GM21786 (cell line): ENCODE measurements at regions not wholly inside any gene's neighbourhood (a gene's known extent, or its start where the extent isn't known, plus 50 kb on each side); places are given as distances from the start of the nearest gene placed in this dataset.
A peak's percentile ranks its signal among the peaks of the same experiment; 100 is the strongest.
"Not testable (repeated sequence)": the region's sequence is repeated elsewhere in the genome, so short reads cannot be mapped to it uniquely, and the experiment has no call there.

Experiments
- ATAC-seq: cut with Tn5 transposase; IDR thresholded peaks from one replicate; pipeline ENCODE4 v1.9.1; 2021; ENCODE audit not compliant: unreplicated experiment

- ATAC-seq = no peak
These were observed 867.1 kb downstream of the IGSF11 start for GRCh38 chr3:118167571-118167970.

GRCh38 chr3:118168175-118168574 is 866.5 kb downstream of the IGSF11 start:
- no peak for ATAC-seq

GRCh38 chr3:118171236-118171852 is 863.3 kb downstream of the IGSF11 start:
- no peak for ATAC-seq

GRCh38 chr3:118180853-118181252 is 853.8 kb downstream of the IGSF11 start:
- ATAC-seq = no peak

GRCh38 chr3:118181274-118181673 is 853.4 kb downstream of the IGSF11 start:
- ATAC-seq = peak; percentile 43

GRCh38 chr3:118186051-118186450 is 848.6 kb downstream of the IGSF11 start:
- no peak for ATAC-seq

- no peak for ATAC-seq
These were observed 847.4 kb downstream of the IGSF11 start for GRCh38 chr3:118187221-118187620.

- no peak for ATAC-seq
These were observed 838.5 kb downstream of the IGSF11 start for GRCh38 chr3:118196183-118196582.

- ATAC-seq = no peak
These were observed 835.6 kb downstream of the IGSF11 start for GRCh38 chr3:118199044-118199443.

GRCh38 chr3:118204052-118204656 is 830.5 kb downstream of the IGSF11 start:
- no peak for ATAC-seq

GRCh38 chr3:118207271-118207670 is 827.4 kb downstream of the IGSF11 start:
- no peak for ATAC-seq

- ATAC-seq = no peak
These were observed 826.0 kb downstream of the IGSF11 start for GRCh38 chr3:118208642-118209041.

- ATAC-seq = no peak
These were observed 820.8 kb downstream of the IGSF11 start for GRCh38 chr3:118213892-118214291.

- ATAC-seq = no peak
These were observed 808.4 kb downstream of the IGSF11 start for GRCh38 chr3:118226206-118226605.

- ATAC-seq = no peak
These were observed 807.5 kb downstream of the IGSF11 start for GRCh38 chr3:118227191-118227590.

- no peak for ATAC-seq
These were observed 806.5 kb downstream of the IGSF11 start for GRCh38 chr3:118228151-118228550.

- ATAC-seq = no peak
These were observed 805.5 kb downstream of the IGSF11 start for GRCh38 chr3:118229196-118229595.

- no peak for ATAC-seq
These were observed 803.1 kb downstream of the IGSF11 start for GRCh38 chr3:118231578-118231977.

GRCh38 chr3:118239253-118239652 is 795.4 kb downstream of the IGSF11 start:
- no peak for ATAC-seq

GRCh38 chr3:118244761-118245160 is 789.9 kb downstream of the IGSF11 start:
- ATAC-seq = no peak

- ATAC-seq = no peak
These were observed 789.3 kb downstream of the IGSF11 start for GRCh38 chr3:118245312-118245711.

- ATAC-seq = not testable (repeated sequence)
These were observed 775.8 kb downstream of the IGSF11 start for GRCh38 chr3:118258850-118259249.
